Keratinocyte (primary cell): ENCODE measurements at regions not wholly inside any gene's neighbourhood (a gene's known extent, or its start where the extent isn't known, plus 50 kb on each side); places are given as distances from the start of the nearest gene placed in this dataset.
A peak's percentile ranks its signal among the peaks of the same experiment; 100 is the strongest.

Source experiments
- DNase-seq: peaks from one replicate; pipeline ENCODE4 v3.0.0-alpha.2; 2011; ENCODE audit warnings: low read depth, missing footprints, low spot score
- FAIRE-seq: peaks from 2 replicates; lab custom pipeline; 2011; peaks lifted over from hg19 to GRCh38; lab: Jason Lieb, UNC
- H2AFZ ChIP-seq: 2 replicates; pipeline ENCODE4 v1.6.0; 2012; ENCODE audit warnings: low read length, control low read depth, inconsistent platforms; ENCODE audit not compliant: control insufficient read depth
- H3K27ac ChIP-seq: 2 replicates; pipeline ENCODE4 v1.5.1; 2011; ENCODE audit warnings: low read length; ENCODE audit not compliant: control insufficient read depth, insufficient read depth
- H3K27me3 ChIP-seq: 3 replicates; pipeline ENCODE4 v1.6.0; 2011; ENCODE audit warnings: low read length; ENCODE audit not compliant: control insufficient read depth, insufficient read depth; ENCODE audit errors: extremely low read depth
- H3K36me3 ChIP-seq, 2 experiments: 2 replicates in 1 of 2; 3 replicates in 1 of 2; pipeline ENCODE4 v1.5.1; 2011; ENCODE audit warnings: low read length in 2 of 2, mild to moderate bottlenecking in 1 of 2; ENCODE audit not compliant: control insufficient read depth in 2 of 2, insufficient read depth in 2 of 2; ENCODE audit errors: extremely low read depth in 1 of 2
- H3K4me1 ChIP-seq: 3 replicates; pipeline ENCODE4 v1.5.1; 2011; ENCODE audit warnings: low read length; ENCODE audit not compliant: control insufficient read depth, insufficient read depth; ENCODE audit errors: extremely low read depth
- H3K4me2 ChIP-seq: 3 replicates; pipeline ENCODE4 v1.6.0; 2011; ENCODE audit warnings: low read depth, low read length; ENCODE audit not compliant: control insufficient read depth, insufficient read depth; ENCODE audit errors: extremely low read depth
- H3K4me3 ChIP-seq, 3 experiments: fragments of 200-600 bp in 1 of 3; sonication (generic) in 1 of 3; 2 replicates in 2 of 3; 3 replicates in 1 of 3; pipeline ENCODE4 v1.5.1; 2011 to 2016; ENCODE audit warnings: low read length in 3 of 3, mild to moderate bottlenecking in 3 of 3, control low read depth in 2 of 3, inconsistent platforms in 1 of 3, low read depth in 1 of 3, mixed read lengths in 1 of 3, mixed run types in 1 of 3, moderate library complexity in 1 of 3; ENCODE audit not compliant: control insufficient read depth in 2 of 3, insufficient read depth in 2 of 3; ENCODE audit errors: extremely low read depth in 1 of 3
- H3K79me2 ChIP-seq: 2 replicates; pipeline ENCODE4 v1.6.0; 2012; ENCODE audit warnings: low read length; ENCODE audit not compliant: control insufficient read depth, insufficient read depth
- H3K9ac ChIP-seq: 3 replicates; pipeline ENCODE4 v1.6.0; 2011; ENCODE audit warnings: low read length; ENCODE audit not compliant: control insufficient read depth, insufficient read depth; ENCODE audit errors: extremely low read depth
- H3K9me1 ChIP-seq: 3 replicates; pipeline ENCODE4 v1.6.0; 2011; ENCODE audit warnings: low read length; ENCODE audit not compliant: control insufficient read depth, insufficient read depth; ENCODE audit errors: extremely low read depth
- H3K9me3 ChIP-seq: 2 replicates; pipeline ENCODE4 v1.5.1; 2012; ENCODE audit warnings: low read depth, low read length; ENCODE audit not compliant: control insufficient read depth
- H4K20me1 ChIP-seq: 3 replicates; pipeline ENCODE4 v1.6.0; 2011; ENCODE audit warnings: low read length; ENCODE audit not compliant: control insufficient read depth, insufficient read depth; ENCODE audit errors: extremely low read depth
- EZH2 ChIP-seq: IDR thresholded peaks from one replicate; pipeline ENCODE4 v1.6.1; 2012; ENCODE audit warnings: inconsistent platforms, mild to moderate bottlenecking, low read length, moderate library complexity
- dilution Hi-C: fragments of 300-500 bp; cut with MboI; formaldehyde crosslinking; loops from one replicate; pipeline ENCODE4 v1.7.0; 2020; ENCODE audit warnings: low sequenced_read_pairs; ENCODE audit not compliant: extremely low pct_ligation_motif_present
- TF ChIP-seq, protein P1 (sequence below), 3 experiments: IDR thresholded peaks in 1 of 3; conservative IDR thresholded peaks in 1 of 3; optimal IDR thresholded peaks in 1 of 3; 2 replicates in 2 of 3; 3 replicates in 1 of 3; pipeline versions ENCODE3 to v1.5.1; 2011; ENCODE audit warnings: low read length in 3 of 3, mild to moderate bottlenecking in 3 of 3, moderate library complexity in 2 of 3, control low read depth in 1 of 3, inconsistent platforms in 1 of 3; ENCODE audit not compliant: insufficient read depth in 2 of 3; ENCODE audit errors: extremely low read depth in 1 of 3

DNA sequence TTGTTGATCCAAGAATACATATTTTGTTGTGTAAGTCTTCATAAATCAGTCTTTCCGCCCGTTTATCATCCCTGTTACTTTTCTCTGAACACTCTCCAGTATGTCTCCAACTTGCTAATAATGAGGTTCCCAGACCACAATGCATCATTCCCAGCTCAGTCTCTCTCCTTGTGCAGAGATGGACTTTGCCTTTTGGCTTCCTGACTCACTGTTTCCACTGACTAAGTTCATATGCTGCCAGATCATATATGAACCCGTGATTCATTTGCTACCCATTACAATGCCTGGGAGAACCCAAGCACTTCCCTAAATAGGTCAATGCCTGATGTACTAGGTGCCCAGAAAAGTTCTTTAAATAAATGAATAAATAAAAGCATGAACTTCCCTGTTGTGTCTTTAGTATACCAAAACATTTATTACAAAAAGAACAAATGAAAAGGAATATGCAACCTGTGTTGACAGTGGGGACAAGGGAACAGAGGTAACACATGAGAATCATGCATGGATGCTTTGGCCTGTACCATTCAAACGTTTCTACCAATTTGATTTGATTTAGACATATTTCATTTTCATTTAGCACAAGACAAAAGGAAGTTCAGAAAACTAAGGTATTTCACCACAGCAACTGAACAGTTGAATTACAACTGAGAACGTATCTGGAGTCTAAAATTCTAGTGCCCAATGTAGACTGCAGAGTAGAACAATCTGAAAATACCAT, 215.4 kb upstream of the HNRNPA3 start:
- Histone ChIP-seq H3K27ac (no peak overlapping the region), H3K9me3 (no peaks in the 10 kb centered on the region), H3K9ac (no peak overlapping the region), H4K20me1 (no peaks in the 10 kb centered on the region), H3K4me3 (no peak overlapping the region), H3K4me1 (no peaks in the 10 kb centered on the region), H2AFZ (no peak overlapping the region), H3K27me3 (no peaks in the 10 kb centered on the region), H3K4me2 (no peak overlapping the region), H3K36me3 (no peaks in the 10 kb centered on the region), H3K9me1 (no peaks in the 10 kb centered on the region), H3K79me2 (no peaks in the 10 kb centered on the region)
- FAIRE-seq = no peak
- peak; percentile 44 for DNase-seq
- TF ChIP-seq EZH2 = no peak
- TF ChIP-seq, protein P1, sequence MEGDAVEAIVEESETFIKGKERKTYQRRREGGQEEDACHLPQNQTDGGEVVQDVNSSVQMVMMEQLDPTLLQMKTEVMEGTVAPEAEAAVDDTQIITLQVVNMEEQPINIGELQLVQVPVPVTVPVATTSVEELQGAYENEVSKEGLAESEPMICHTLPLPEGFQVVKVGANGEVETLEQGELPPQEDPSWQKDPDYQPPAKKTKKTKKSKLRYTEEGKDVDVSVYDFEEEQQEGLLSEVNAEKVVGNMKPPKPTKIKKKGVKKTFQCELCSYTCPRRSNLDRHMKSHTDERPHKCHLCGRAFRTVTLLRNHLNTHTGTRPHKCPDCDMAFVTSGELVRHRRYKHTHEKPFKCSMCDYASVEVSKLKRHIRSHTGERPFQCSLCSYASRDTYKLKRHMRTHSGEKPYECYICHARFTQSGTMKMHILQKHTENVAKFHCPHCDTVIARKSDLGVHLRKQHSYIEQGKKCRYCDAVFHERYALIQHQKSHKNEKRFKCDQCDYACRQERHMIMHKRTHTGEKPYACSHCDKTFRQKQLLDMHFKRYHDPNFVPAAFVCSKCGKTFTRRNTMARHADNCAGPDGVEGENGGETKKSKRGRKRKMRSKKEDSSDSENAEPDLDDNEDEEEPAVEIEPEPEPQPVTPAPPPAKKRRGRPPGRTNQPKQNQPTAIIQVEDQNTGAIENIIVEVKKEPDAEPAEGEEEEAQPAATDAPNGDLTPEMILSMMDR (optimal IDR thresholded peaks at IDR 0.05 in 1 of 3, IDR thresholded peaks at IDR 0.05 in 1 of 3, conservative IDR thresholded peaks at IDR 0.05 in 1 of 3; ENCODE audit: extremely low read depth in 1 of 3, insufficient read depth in 2 of 3, low read length in 3 of 3) = no peak
- dilution Hi-C loops = no loop called here

DNA sequence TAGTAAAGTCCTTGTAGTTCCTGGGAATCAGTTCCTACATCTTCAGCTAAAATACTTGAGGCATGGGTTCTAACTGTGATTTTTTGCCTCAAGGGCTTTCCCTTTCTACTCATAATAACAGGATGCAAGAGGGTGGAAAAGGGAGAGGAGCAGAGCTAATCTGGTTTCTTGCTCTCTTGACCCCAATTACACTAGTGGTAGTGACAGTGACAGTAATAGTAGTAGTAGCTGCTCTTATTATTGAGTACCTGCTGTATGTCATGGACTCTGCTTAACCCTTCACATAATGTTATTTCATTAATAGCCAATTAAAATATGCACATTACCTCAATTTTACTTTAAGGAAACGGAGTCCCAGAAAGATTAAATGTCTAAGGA, 214.8 kb upstream of the HNRNPA3 start:
- Histone ChIP-seq H3K9me3 (no peaks in the 10 kb centered on the region), H3K27me3 (no peaks in the 10 kb centered on the region), H3K9me1 (no peaks in the 10 kb centered on the region), H3K4me3 (no peak overlapping the region), H3K27ac (no peak overlapping the region), H2AFZ (no peak overlapping the region), H3K4me2 (no peak overlapping the region), H3K4me1 (no peaks in the 10 kb centered on the region), H4K20me1 (no peaks in the 10 kb centered on the region), H3K79me2 (no peaks in the 10 kb centered on the region), H3K9ac (no peak overlapping the region), H3K36me3 (no peaks in the 10 kb centered on the region)
- dilution Hi-C loops = no loop called here
- DNase-seq = no peak
- no peak for TF ChIP-seq EZH2
- TF ChIP-seq, protein P1 (optimal IDR thresholded peaks at IDR 0.05 in 1 of 3, IDR thresholded peaks at IDR 0.05 in 1 of 3, conservative IDR thresholded peaks at IDR 0.05 in 1 of 3; ENCODE audit: extremely low read depth in 1 of 3, insufficient read depth in 2 of 3, low read length in 3 of 3) = no peak
- no peak for FAIRE-seq
